Fibroblast of skin of abdomen (primary cell): ENCODE measurements at regions not wholly inside any gene's neighbourhood (a gene's known extent, or its start where the extent isn't known, plus 50 kb on each side); places are given as distances from the start of the nearest gene placed in this dataset.

Experiments used
- DNase-seq: peaks from one replicate; pipeline ENCODE4 v3.0.0-alpha.2; 2013

- peak; percentile 97 for DNase-seq
These were observed 99.7 kb upstream of the CDH8 start for GRCh38 chr16:62135911-62136310.

GRCh38 chr16:62135446-62135845 lies 99.2 kb upstream of the CDH8 start:
- DNase-seq, result no peak

GRCh38 chr16:62130101-62130500 lies 93.9 kb upstream of the CDH8 start:
- no peak for DNase-seq

- no peak for DNase-seq
These were observed 69.0 kb upstream of the CDH8 start for GRCh38 chr16:62105244-62105643.

- DNase-seq, result no peak
These were observed 66.3 kb upstream of the CDH8 start for GRCh38 chr16:62102588-62102987.

GRCh38 chr16:62100651-62101050 lies 64.4 kb upstream of the CDH8 start:
- DNase-seq, result no peak

- DNase-seq, result no peak
These were observed 53.5 kb upstream of the CDH8 start for GRCh38 chr16:62089715-62090114.

- DNase-seq, result no peak
These were observed 52.6 kb upstream of the CDH8 start for GRCh38 chr16:62088731-62089410.
